GM21360 (cell line): ENCODE measurements at regions not wholly inside any gene's neighbourhood (a gene's known extent, or its start where the extent isn't known, plus 50 kb on each side); places are given as distances from the start of the nearest gene placed in this dataset.
A peak's percentile ranks its signal among the peaks of the same experiment; 100 is the strongest.
"Not testable (repeated sequence)": the region's sequence is repeated elsewhere in the genome, so short reads cannot be mapped to it uniquely, and the experiment has no call there.

Experiments
- ATAC-seq: cut with Tn5 transposase; IDR thresholded peaks from one replicate; pipeline ENCODE4 v1.9.1; 2021; ENCODE audit warnings: mild to moderate bottlenecking, moderate library complexity; ENCODE audit not compliant: unreplicated experiment

- ATAC-seq: peak; percentile 48
Observed at GRCh38 chr2:185245806-185246205, 492.8 kb upstream of the FSIP2 start.

DNA sequence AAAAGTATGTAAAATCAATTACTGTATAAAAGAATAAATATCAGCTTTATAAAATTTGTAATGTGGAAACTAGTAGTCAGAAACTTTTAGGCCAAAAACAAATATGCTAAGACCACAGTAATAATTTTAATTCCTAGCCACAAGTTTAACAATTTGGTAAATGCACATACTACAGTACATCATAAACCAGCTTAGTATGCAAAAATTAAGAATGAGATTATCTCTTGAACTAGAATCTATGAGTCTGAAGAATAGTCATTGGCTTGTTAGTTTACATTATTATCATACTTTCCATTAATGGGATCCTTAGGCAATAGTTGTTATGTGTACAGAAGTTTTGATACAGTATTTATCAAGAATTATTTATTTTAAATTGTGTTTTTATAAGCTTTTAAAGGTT, 491.9 kb upstream of the FSIP2 start:
- no peak for ATAC-seq

DNA sequence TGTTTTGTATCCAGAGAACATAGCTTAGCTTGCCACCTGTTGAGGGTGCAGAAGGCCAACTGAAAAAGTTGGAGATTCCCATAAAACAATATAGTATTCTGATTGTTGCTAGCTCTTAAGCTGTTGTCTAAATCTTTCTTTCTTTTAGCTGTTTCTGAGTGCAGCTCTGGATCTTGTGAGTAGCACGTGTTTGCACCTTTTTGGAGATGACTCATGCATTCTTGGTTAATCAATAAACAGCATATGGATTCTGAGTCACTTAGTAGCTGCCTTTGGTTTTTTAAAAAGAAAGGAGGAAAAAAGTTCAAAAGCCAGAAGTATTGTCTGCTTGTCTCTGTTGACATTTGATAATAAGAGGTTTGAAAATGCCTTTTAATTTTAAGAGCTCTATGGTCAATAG, 483.0 kb upstream of the FSIP2 start:
- ATAC-seq: no peak

DNA sequence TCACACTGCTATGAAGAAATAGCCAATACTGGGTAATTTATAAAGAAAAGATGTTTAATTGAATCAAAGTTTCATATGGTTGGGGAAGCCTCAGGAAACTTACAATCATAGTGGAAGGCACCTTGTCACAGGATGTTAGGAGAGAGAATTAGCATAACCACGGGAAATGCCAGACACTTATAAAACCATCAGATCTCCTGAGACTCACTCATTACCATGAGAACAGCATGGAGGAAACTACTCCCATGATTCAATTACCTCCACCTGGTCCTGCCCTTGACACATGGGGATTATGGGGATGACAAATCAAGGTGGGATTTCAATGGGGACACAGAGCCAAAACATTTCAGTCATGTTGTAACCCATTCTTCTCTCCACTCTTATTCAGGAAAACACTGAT, 472.9 kb upstream of the FSIP2 start:
- ATAC-seq: no peak

DNA sequence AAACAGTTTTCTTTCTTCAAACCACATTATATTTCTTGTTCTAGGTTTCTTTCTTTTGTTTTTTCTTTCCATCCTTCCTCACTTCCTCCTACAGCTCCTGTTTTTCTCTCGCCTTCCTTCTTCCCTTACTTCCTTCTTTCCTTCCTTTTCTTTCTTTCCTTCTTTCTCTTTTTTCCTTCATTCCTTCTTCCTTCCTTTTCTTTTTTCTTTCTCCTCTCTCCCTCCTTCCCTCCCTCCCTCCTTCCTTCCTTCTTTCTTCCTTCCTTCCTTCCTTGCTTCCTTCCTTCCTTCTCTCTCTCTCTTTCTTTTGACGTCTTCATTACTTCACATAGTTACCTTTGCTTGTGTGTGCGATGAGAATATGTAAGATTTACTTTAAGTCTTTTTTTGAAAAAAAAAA, 470.0 kb upstream of the FSIP2 start:
- ATAC-seq: no peak

GRCh38 chr2:185274718-185275484, 463.7 kb upstream of the FSIP2 start:
- ATAC-seq: no peak

- not testable (repeated sequence) for ATAC-seq
Observed at GRCh38 chr2:185275979-185276378, 462.6 kb upstream of the FSIP2 start.

DNA sequence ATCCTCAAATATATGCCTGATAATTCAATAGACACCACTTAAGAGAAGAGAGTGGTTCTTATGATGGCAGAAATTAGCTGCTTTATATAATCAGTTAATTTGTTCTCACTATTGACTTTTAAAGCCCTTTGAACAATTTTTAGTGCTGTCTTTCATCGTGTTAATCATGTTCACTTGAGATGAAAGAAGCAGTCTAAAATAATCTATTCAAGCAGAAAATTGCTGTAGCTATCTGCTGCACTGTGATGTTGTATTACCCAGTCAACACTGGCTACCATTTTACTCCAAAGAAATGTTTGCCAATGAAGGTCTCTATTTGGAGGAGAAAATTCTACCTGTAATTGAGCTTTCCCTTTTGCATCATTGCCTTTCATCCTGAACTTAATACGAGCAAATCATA, 459.8 kb upstream of the FSIP2 start:
- ATAC-seq: no peak

DNA sequence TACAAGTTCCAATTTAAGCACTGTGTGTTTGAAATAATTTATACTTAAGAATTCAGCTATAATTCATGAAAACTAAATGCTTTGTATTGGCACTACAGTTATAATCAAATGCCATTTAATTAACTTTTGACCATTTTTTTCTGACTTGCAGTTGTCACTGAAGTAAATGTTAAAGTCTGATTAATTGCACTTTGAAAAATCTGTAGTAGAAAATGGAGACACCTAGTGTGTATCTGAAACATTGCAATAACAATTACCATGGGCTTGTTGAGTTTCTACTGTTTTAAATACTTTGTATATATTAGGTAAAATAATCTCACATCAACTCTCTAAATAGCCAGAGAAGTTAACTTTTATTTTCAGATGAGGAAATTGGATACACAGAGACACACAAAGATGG, 458.6 kb upstream of the FSIP2 start:
- ATAC-seq: peak; percentile 55

DNA sequence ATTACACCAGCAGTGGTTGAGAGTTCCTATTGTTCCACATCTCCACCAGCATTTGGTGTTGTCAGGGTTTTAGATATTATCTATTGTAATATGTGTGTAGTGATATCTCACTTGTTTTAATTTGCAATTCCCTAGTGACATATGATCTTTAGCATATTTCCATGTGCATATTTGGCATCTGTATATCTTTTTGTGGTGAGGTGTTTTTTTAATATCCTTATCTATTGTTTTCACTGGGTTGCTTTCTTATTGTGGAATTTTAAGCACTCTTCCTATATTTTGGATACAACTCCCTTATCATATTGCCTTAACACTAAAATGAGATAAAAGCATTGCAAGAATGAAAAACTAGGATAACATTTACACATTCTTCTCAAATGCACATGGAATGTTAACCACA, 453.9 kb upstream of the FSIP2 start:
- ATAC-seq: no peak

- ATAC-seq: not testable (repeated sequence)
Observed at GRCh38 chr2:185290012-185290411, 448.6 kb upstream of the FSIP2 start.

- ATAC-seq: peak; percentile 99
Observed at GRCh38 chr2:185291035-185291647, 447.5 kb upstream of the FSIP2 start.

GRCh38 chr2:185299867-185300266, 438.7 kb upstream of the FSIP2 start:
- no peak for ATAC-seq

DNA sequence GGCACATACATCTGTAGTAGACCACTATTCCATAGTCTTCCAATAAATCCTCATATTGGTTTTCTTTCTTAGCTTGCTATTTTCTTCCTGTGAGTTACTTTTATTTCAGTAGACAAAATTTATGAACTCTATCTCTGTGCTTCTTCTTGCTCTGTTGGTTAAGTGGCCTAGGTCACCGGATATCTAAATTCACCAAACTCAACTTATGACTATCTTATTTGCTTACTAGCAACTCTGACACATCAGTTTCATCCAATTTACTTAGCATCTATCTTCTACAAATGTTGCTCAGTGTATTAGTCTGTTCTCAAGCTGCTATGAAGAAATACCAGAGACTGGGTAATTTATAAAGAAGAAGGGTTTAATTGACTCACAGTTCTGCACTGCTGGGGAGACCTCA, 432.5 kb upstream of the FSIP2 start:
- ATAC-seq: no peak

- peak; percentile 83 for ATAC-seq
Observed at GRCh38 chr2:185316383-185316782, 422.2 kb upstream of the FSIP2 start.

DNA sequence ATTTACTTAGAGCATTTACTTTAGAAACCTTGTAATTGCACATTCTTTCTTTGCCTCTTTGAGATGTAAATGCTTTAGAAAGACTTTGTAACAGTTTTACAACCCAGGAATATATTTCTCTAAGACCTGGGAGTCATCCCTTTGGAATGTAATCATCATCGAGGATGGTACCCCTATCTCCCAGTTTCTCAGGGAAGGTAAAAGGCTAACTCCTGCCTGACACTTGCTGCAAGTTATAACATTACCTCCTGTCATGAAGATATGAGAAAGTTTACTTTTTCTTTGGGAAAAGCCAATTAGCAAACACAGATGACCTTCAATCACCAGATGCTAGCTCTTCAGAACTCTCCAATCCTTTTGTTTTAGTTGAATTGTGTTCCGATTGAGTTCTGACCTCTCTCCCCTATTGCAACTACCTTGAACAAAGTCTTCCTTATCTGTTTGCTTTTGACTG, 420.3 kb upstream of the FSIP2 start:
- ATAC-seq: no peak

GRCh38 chr2:185335879-185336278, 402.7 kb upstream of the FSIP2 start:
- no peak for ATAC-seq

GRCh38 chr2:185337033-185337432, 401.6 kb upstream of the FSIP2 start:
- ATAC-seq: no peak

GRCh38 chr2:185338104-185338503, 400.5 kb upstream of the FSIP2 start:
- no peak for ATAC-seq

- ATAC-seq: no peak
Observed at GRCh38 chr2:185347445-185347844, 391.2 kb upstream of the FSIP2 start.

DNA sequence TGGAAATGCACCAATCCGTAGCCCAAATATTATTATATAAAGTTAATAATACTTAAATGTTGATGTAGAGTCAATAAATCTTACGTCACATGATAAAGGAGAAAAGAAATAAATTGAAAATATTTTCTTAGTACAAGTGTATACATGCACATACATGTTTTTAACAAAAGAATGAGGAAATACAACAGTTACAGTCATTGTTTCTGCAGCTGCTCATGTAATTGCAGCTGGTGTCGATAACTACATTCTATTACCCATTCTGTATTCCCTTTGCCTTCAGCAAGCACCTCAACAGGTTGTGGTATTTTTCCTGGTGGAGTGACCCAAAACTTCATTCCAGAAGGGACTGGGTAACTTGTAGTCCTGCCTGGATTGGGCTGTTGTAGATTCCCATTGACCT, 377.8 kb upstream of the FSIP2 start:
- no peak for ATAC-seq

DNA sequence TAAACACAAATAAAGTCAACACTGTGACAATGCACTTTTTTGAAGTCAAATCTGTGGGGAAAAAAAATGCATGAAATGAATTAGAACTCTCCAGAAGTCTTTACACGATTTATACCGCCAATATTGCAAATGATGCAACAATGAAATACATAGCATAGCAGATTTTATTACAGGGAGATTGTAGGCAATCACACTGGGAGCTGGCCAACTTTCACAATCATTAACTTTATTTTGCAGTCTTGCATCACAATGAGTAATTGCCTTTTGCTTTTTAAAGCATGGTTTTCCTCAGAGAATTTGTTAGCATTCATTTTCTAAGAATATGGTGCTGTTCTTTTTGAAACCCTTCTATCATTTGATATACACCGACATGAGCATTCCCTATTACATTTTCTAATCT, 366.4 kb upstream of the FSIP2 start:
- ATAC-seq: no peak

- ATAC-seq: no peak
Observed at GRCh38 chr2:185373229-185373628, 365.4 kb upstream of the FSIP2 start.
